HG02885 (cell line): ENCODE measurements at regions not wholly inside any gene's neighbourhood (a gene's known extent, or its start where the extent isn't known, plus 50 kb on each side); places are given as distances from the start of the nearest gene placed in this dataset.
"Not testable (repeated sequence)": the region's sequence is repeated elsewhere in the genome, so short reads cannot be mapped to it uniquely, and the experiment has no call there.

ENCODE experiments used
- ATAC-seq: cut with Tn5 transposase; IDR thresholded peaks from one replicate; pipeline ENCODE4 v1.9.1; 2021; ENCODE audit warnings: mild to moderate bottlenecking; ENCODE audit not compliant: unreplicated experiment, poor library complexity

- no peak for ATAC-seq
Measured at GRCh38 chr4:34422472-34423175, 1821.7 kb downstream of the ARAP2 start.

- no peak for ATAC-seq
Measured at GRCh38 chr4:34432706-34433105, 1811.6 kb downstream of the ARAP2 start.

GRCh38 chr4:34434377-34434776, 1809.9 kb downstream of the ARAP2 start:
- not testable (repeated sequence) for ATAC-seq

- ATAC-seq: no peak
Measured at GRCh38 chr4:34464196-34464595, 1780.1 kb downstream of the ARAP2 start.

GRCh38 chr4:34466411-34466810, 1777.9 kb downstream of the ARAP2 start:
- no peak for ATAC-seq

DNA sequence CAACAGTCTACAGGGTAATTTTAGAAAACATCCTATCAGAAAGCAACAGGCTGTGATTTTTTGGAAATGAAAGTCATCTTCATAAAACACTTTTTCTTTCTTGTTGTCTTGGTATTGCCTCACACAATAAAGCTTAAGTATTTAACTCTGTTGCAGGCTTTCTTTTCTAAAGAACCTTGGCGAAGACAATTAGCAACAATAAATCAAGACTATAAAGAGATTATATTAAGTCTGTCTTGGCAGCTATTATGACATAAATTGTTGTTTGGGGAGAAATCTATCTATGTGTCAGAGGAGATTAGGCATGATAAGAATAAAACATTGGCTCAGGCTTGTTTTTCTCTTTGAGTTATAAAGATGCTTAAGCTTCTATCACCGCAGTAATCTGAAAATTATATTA, 1774.8 kb downstream of the ARAP2 start:
- no peak for ATAC-seq

- ATAC-seq: no peak
Measured at GRCh38 chr4:34485252-34485651, 1759.1 kb downstream of the ARAP2 start.

DNA sequence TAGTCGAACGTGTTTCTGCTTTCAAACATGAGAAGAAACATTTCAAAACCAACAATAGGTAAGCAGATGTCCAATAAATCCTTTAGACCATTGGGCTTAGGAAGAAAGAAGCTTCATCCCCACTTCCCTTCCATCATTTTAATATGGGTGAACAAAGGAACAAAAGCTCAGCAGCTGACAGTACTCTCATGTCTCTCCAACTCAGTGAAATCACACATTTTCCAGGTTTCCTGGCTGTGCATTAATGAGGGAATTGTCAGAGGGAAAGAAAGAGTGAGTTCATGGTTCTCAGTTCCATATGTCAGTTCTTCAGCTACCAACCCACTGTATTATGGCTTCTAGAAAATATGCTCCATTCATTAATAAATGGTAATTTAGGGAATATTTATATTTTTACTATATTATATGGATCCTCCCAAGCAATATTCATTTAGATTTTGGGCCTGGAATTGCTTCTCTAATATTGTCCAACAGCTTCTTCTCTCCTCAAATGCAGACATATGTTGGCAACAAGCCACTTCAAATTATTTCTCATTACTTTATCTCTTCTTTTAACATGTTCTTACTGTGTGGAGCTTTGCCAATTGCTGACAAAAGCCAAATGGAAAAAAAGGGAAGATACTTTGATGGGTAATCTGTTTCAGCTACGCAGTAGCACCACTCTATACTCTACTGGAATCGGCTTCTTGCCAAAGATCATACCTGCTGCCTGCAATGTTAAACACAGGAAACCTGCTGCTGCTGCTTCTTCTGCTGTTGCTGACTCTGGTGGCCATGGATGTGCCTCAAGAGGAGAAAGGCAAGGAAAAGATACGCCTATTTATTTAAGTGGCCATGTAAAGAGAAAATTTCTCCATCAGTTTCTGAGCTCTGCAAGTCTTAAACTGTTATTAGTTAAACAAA, 1757.6 kb downstream of the ARAP2 start:
- ATAC-seq: no peak

DNA sequence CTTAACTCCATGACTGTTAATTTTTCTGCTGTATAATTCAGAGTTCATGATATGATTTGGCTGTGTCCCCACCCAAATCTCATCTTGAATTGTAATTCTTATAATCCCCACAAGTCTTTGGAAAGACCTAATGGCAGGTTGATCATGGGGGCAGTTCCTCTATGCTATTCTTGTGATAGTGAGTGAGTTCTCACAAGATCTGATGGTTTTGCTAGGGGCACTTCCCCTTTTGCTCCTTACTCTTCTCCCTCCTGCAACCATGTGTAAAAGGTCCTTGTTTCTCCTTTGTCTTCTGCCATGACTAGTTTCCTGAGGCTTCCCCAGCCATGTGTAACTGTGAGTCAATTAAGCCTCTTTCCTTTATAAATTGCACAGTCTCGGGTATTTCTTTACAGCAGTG, 1751.9 kb downstream of the ARAP2 start:
- ATAC-seq: no peak

DNA sequence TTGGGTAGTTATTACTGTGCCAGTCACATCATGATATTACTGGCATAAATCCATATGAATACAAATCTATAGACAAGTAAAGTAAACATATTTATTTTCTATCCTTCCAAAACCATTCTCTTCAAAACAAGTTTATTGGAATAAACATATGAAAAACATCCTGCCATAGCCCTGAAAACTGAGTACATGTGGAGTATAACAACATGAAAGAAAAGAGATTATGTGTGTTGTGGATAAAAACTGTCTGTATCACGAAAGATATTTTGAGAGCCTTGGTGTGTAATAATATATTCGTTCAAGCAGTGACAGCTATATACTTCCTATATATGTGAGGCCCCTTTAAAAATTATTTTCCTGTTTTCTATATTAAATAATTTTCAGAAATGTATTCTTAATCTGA, 1742.2 kb downstream of the ARAP2 start:
- ATAC-seq: no peak

DNA sequence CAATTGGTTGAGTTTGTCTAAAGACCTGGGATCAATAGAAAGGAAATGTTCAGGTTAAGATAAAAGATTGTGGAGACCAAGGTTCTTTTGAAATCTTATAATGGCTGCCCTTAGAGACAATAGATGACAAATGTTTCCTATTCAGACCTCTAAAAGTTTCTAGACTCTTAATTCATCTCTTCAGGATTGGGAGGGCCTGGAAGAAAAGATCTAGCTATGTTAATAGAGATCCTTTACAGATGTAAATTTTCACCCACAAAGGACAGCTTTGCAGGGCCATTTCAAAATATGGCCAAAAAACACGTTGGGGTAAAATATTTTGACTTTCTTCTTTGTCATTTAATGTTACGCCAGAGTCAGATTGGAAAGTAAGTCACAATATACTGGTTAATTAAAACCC, 1739.6 kb downstream of the ARAP2 start:
- ATAC-seq: not testable (repeated sequence)

GRCh38 chr4:34506511-34507092, 1737.7 kb downstream of the ARAP2 start:
- not testable (repeated sequence) for ATAC-seq

- ATAC-seq: no peak
Measured at GRCh38 chr4:34512616-34513015, 1731.7 kb downstream of the ARAP2 start.

GRCh38 chr4:34516524-34516923, 1727.8 kb downstream of the ARAP2 start:
- ATAC-seq: no peak

GRCh38 chr4:34534916-34535315, 1709.4 kb downstream of the ARAP2 start:
- no peak for ATAC-seq

GRCh38 chr4:34566091-34566490, 1678.2 kb downstream of the ARAP2 start:
- ATAC-seq: no peak

- no peak for ATAC-seq
Measured at GRCh38 chr4:34572026-34572425, 1672.3 kb downstream of the ARAP2 start.

- ATAC-seq: no peak
Measured at GRCh38 chr4:34615315-34615714, 1629.0 kb downstream of the ARAP2 start.

DNA sequence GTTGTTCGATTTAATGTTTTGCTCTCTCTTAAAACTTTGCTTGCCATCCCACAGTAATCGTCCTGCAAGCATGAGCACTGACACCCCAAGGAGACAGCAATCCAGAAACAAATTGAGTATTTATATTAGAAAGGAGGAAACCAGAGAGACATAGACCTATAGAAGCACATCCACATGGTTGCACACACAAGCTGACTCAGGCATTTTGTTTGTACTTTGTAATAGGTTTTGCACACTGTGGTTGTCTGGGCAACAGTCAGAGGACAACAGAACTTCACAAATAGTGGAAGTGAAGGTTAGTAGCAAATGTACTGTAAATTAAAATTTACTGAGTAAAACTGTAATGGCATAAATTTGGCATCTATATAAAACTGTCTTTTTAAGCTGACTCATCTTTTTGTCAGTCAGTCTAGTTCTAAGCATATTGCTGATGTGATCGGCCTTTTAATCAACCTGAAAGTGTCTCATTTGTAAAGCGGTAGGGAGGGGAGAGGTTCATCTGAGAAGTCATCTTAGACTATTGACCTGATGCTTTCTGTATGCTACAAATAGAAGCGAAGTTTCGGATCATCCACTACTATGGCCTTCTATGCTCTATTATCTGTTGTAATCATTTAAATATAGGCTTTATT, 1624.7 kb downstream of the ARAP2 start:
- ATAC-seq: no peak

DNA sequence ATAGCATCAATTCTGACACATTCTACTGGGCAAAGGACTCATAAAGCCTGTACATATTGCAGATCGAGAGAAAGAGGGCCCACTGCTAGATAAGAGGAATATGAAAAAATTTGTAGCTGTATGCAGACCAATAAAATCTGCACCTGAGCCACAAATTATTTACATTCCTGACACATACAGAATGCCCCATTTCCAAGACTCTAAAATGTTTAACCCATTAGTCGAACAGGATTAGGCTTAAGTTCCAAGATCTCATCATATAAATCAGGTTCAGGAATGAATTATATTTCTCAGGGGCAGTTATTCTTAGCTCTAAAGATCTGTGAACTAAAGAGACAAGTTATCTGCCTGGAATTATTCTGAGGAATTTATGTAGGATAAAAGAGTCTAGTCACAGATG, 1615.8 kb downstream of the ARAP2 start:
- no peak for ATAC-seq

DNA sequence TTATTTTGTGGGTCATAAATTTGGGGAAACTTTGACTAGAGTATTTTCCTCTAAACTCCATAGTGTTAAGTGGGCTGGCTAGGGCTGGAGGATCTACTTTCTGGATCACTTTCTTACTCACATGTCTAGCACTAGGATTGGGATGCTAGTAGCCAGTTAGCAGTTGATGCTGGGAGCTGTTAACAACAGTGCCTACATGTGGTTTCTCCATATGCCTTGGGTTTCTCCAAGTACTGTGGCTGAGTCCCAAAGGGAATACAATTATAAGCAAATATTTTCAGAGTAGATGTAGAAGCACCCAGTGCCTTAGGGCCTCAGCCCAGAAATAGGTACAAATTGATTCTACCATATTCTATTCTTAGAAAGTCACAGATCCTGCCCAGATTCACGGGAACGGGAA, 1614.9 kb downstream of the ARAP2 start:
- no peak for ATAC-seq
